H1 (cell line): ENCODE measurements at regions not wholly inside any gene's neighbourhood (a gene's known extent, or its start where the extent isn't known, plus 50 kb on each side); places are given as distances from the start of the nearest gene placed in this dataset.

ENCODE experiments used
- CTCF ChIA-PET: fragments of 300-600 bp; sonication (Branson Sonifier 250); formaldehyde crosslinking; loops from one replicate; lab custom pipeline; 2021; ENCODE audit not compliant: partially characterized antibody; lab: Charles Lee
- POLR2A ChIA-PET: fragments of 300-600 bp; sonication (Branson Sonifier 250); formaldehyde crosslinking; loops from one replicate; lab custom pipeline; 2021; ENCODE audit warnings: inconsistent platforms; ENCODE audit not compliant: partially characterized antibody; lab: Charles Lee
- DNase-seq, 2 experiments: peaks; one replicate each; pipeline versions ENCODE4 v3.0.0 to v3.0.0-alpha.2; 2010 to 2022; ENCODE audit warnings: low spot score in 2 of 2, low read depth in 1 of 2, mixed read lengths in 1 of 2
- FAIRE-seq: peaks from 2 replicates; lab custom pipeline; 2011; peaks lifted over from hg19 to GRCh38; lab: Jason Lieb, UNC
- H2AFZ ChIP-seq: 2 replicates; pipeline ENCODE4 v1.8.1; 2012; ENCODE audit warnings: low read length, inconsistent platforms
- H2AK5ac ChIP-seq: 2 replicates; pipeline ENCODE4 v1.6.1; 2013; ENCODE audit warnings: low read depth, low read length
- H2BK120ac ChIP-seq: replicated peaks from 2 replicates; pipeline ENCODE3; 2013; ENCODE audit warnings: low read depth, low read length, inconsistent platforms
- H2BK12ac ChIP-seq: 2 replicates; pipeline ENCODE4 v1.6.1; 2013; ENCODE audit warnings: low read depth, low read length
- H2BK15ac ChIP-seq: 2 replicates; pipeline ENCODE4 v1.6.1; 2013; ENCODE audit warnings: low read length
- H2BK20ac ChIP-seq: 2 replicates; pipeline ENCODE4 v1.6.1; 2013; ENCODE audit warnings: low read length
- H2BK5ac ChIP-seq: 2 replicates; pipeline ENCODE4 v1.6.1; 2013; ENCODE audit warnings: low read depth, low read length
- H3K14ac ChIP-seq: 2 replicates; pipeline ENCODE4 v1.6.1; 2013; ENCODE audit warnings: inconsistent platforms; ENCODE audit not compliant: insufficient read length
- H3K18ac ChIP-seq: 2 replicates; pipeline ENCODE4 v1.6.1; 2013; ENCODE audit warnings: low read length; ENCODE audit errors: extremely low read depth
- H3K23ac ChIP-seq: 2 replicates; pipeline ENCODE4 v1.6.1; 2013; ENCODE audit warnings: inconsistent platforms; ENCODE audit not compliant: insufficient read length
- H3K23me2 ChIP-seq: 2 replicates; pipeline ENCODE4 v1.6.1; 2013; ENCODE audit warnings: low read depth, low read length
- H3K27ac ChIP-seq: 2 replicates; pipeline ENCODE4 v1.6.1; 2011; ENCODE audit warnings: low read depth, low read length, inconsistent platforms
- H3K27me3 ChIP-seq, 4 experiments: replicated peaks in 1 of 4; 1 replicate in 1 of 4; 2 replicates in 3 of 4; pipeline versions ENCODE4 v1.6.1 to v1.8.1; 2011 to 2013; ENCODE audit warnings: low read length in 3 of 4, mild to moderate bottlenecking in 3 of 4, inconsistent platforms in 2 of 4, mixed read lengths in 2 of 4, moderate library complexity in 1 of 4; ENCODE audit not compliant: control insufficient read depth in 3 of 4, insufficient read depth in 3 of 4; ENCODE audit errors: extremely low read depth in 1 of 4
- H3K36me3 ChIP-seq, 4 experiments: 2 replicates each; pipeline versions ENCODE4 v1.6.1 to v1.8.1; 2011 to 2013; ENCODE audit warnings: mild to moderate bottlenecking in 4 of 4, low read length in 3 of 4, moderate library complexity in 2 of 4, control low read depth in 1 of 4, inconsistent platforms in 1 of 4; ENCODE audit not compliant: insufficient read depth in 4 of 4, control insufficient read depth in 2 of 4
- H3K4ac ChIP-seq: replicated peaks from 2 replicates; pipeline ENCODE3; 2013; ENCODE audit warnings: low read length, low read depth, mixed read lengths, inconsistent platforms; ENCODE audit not compliant: insufficient read length
- H3K4me1 ChIP-seq, 4 experiments: replicated peaks in 1 of 4; 1 replicate in 1 of 4; 2 replicates in 3 of 4; pipeline versions ENCODE4 v1.6.1 to v1.8.1; 2011 to 2013; ENCODE audit warnings: low read length in 3 of 4, inconsistent platforms in 2 of 4, mixed read lengths in 1 of 4; ENCODE audit not compliant: insufficient read depth in 4 of 4, control insufficient read depth in 3 of 4
- H3K4me2 ChIP-seq, 2 experiments: 2 replicates each; pipeline versions ENCODE4 v1.6.1 to v1.8.1; 2011 to 2013; ENCODE audit warnings: low read depth in 2 of 2, low read length in 2 of 2, control low read depth in 1 of 2, inconsistent platforms in 1 of 2, mild to moderate bottlenecking in 1 of 2; ENCODE audit not compliant: insufficient read depth in 1 of 2
- H3K4me3 ChIP-seq, 4 experiments: fragments of 200-600, 300-600 bp in 1 of 4; sonication (generic), shearing (Covaris generic), sonication (Bioruptor Twin) in 1 of 4; 2 replicates each; pipeline versions ENCODE4 v1.5.1 to v1.8.1; 2011 to 2016; ENCODE audit warnings: low read length in 4 of 4, low read depth in 3 of 4, control low read depth in 2 of 4, inconsistent platforms in 2 of 4, mild to moderate bottlenecking in 2 of 4, mixed read lengths in 1 of 4, moderate library complexity in 1 of 4; ENCODE audit not compliant: insufficient read depth in 2 of 4; ENCODE audit errors: extremely low read depth in 1 of 4
- H3K56ac ChIP-seq: replicated peaks from 2 replicates; pipeline ENCODE3; 2013; ENCODE audit warnings: low read depth, mild to moderate bottlenecking, mixed read lengths, low read length, inconsistent platforms; ENCODE audit not compliant: insufficient read length
- H3K79me1 ChIP-seq: 2 replicates; pipeline ENCODE4 v1.6.1; 2013; ENCODE audit warnings: low read depth, low read length, control low read depth
- H3K79me2 ChIP-seq, 2 experiments: 2 replicates each; pipeline versions ENCODE4 v1.6.1 to v1.8.1; 2012 to 2013; ENCODE audit warnings: low read length in 2 of 2, mild to moderate bottlenecking in 2 of 2, inconsistent platforms in 1 of 2; ENCODE audit not compliant: insufficient read depth in 2 of 2, control insufficient read depth in 1 of 2
- H3K9ac ChIP-seq, 4 experiments: replicated peaks in 1 of 4; 1 replicate in 1 of 4; 2 replicates in 3 of 4; pipeline versions ENCODE4 v1.6.1 to v1.8.1; 2011 to 2013; ENCODE audit warnings: low read depth in 3 of 4, low read length in 3 of 4, control low read depth in 2 of 4, mild to moderate bottlenecking in 2 of 4, moderate library complexity in 2 of 4, inconsistent platforms in 1 of 4; ENCODE audit errors: extremely low read depth in 1 of 4
- H3K9me3 ChIP-seq, 2 experiments: 2 replicates each; pipeline versions ENCODE4 v1.6.1 to v1.8.1; 2012 to 2013; ENCODE audit warnings: mild to moderate bottlenecking in 2 of 2, moderate library complexity in 2 of 2, control low read depth in 1 of 2, inconsistent platforms in 1 of 2, low read depth in 1 of 2, low read length in 1 of 2, mixed read lengths in 1 of 2; ENCODE audit not compliant: insufficient read depth in 2 of 2
- H4K20me1 ChIP-seq, 2 experiments: replicated peaks in 1 of 2; 2 replicates each; pipeline versions ENCODE3 to v1.8.1; 2011 to 2013; ENCODE audit warnings: inconsistent platforms in 2 of 2, low read length in 2 of 2, mild to moderate bottlenecking in 1 of 2; ENCODE audit not compliant: insufficient read depth in 2 of 2, control insufficient read depth in 1 of 2
- H4K5ac ChIP-seq: 2 replicates; pipeline ENCODE4 v1.6.1; 2013; ENCODE audit warnings: low read length, low read depth, mixed read lengths, inconsistent platforms; ENCODE audit not compliant: insufficient read length
- H4K8ac ChIP-seq: 2 replicates; pipeline ENCODE4 v1.8.0; 2013; ENCODE audit warnings: mild to moderate bottlenecking, moderate library complexity, low read length, inconsistent platforms; ENCODE audit not compliant: insufficient read depth; ENCODE audit errors: extremely low read depth
- H4K91ac ChIP-seq: replicated peaks from 2 replicates; pipeline ENCODE3; 2013; ENCODE audit warnings: low read length, mixed read lengths, inconsistent platforms; ENCODE audit not compliant: insufficient read length
- BCL11A ChIP-seq, 2 experiments: IDR thresholded peaks; one replicate each; pipeline ENCODE4 v1.6.1; 2011; ENCODE audit warnings: low read depth in 2 of 2, low read length in 2 of 2, mild to moderate bottlenecking in 2 of 2
- JUN ChIP-seq: IDR thresholded peaks from 2 replicates; pipeline ENCODE4 v1.6.1; 2011; ENCODE audit warnings: low read depth, mild to moderate bottlenecking, improper control_type of control experiment, low read length
- JUND ChIP-seq: IDR thresholded peaks from 2 replicates; pipeline ENCODE4 v1.6.1; 2011; ENCODE audit warnings: mild to moderate bottlenecking, improper control_type of control experiment, low read length
- NANOG ChIP-seq: IDR thresholded peaks from 2 replicates; pipeline ENCODE4 v1.6.1; 2011; ENCODE audit warnings: low read length, low read depth, mild to moderate bottlenecking, inconsistent platforms; ENCODE audit not compliant: insufficient read depth, poor library complexity, severe bottlenecking
- NRF1 ChIP-seq: IDR thresholded peaks from 2 replicates; pipeline ENCODE4 v1.6.1; 2011; ENCODE audit warnings: mild to moderate bottlenecking, low read depth, low read length, improper control_type of control experiment
- POU5F1 ChIP-seq: IDR thresholded peaks from 2 replicates; pipeline ENCODE4 v1.6.1; 2011; ENCODE audit warnings: low read depth, mild to moderate bottlenecking, low read length, moderate library complexity
- RFX5 ChIP-seq: IDR thresholded peaks from 2 replicates; pipeline ENCODE4 v1.6.1; 2011; ENCODE audit warnings: low read depth, low read length, improper control_type of control experiment, borderline replicate concordance
- RXRA ChIP-seq: IDR thresholded peaks from 2 replicates; pipeline ENCODE4 v1.6.1; 2011; ENCODE audit warnings: low read depth, mild to moderate bottlenecking, low read length, moderate library complexity; ENCODE audit not compliant: insufficient read depth
- SIN3A ChIP-seq, 2 experiments: IDR thresholded peaks in 1 of 2; conservative IDR thresholded peaks in 1 of 2; 2 replicates each; pipeline ENCODE4 v1.6.1; 2011 to 2012; ENCODE audit warnings: low read length in 2 of 2, improper control_type of control experiment in 1 of 2, low read depth in 1 of 2, mild to moderate bottlenecking in 1 of 2
- TAF1 ChIP-seq: IDR thresholded peaks from 2 replicates; pipeline ENCODE4 v1.6.1; 2011; ENCODE audit warnings: mild to moderate bottlenecking, low read depth, low read length
- WGBS, 2 experiments: shearing (Covaris generic) in 1 of 2; methylation state at CpG; one replicate each; pipeline versions ENCODE4 v1.1.6 to v1.1.7; 2013 to 2015; ENCODE audit warnings: low lambda C conversion rate in 2 of 2, mixed read lengths in 2 of 2, inconsistent platforms in 1 of 2, low coverage in 1 of 2, missing lambda C conversion rate in 1 of 2; ENCODE audit not compliant: insufficient replicate concordance in 2 of 2, insufficient coverage in 1 of 2, insufficient read length in 1 of 2; ENCODE audit errors: extremely low coverage in 1 of 2, missing lambda C conversion rate in 1 of 2; 5-methylcytosine and 5-hydroxymethylcytosine counted together
- TF ChIP-seq, protein P1 (sequence below): IDR thresholded peaks from 2 replicates; pipeline ENCODE4 v1.6.1; 2011; ENCODE audit warnings: low read depth, mild to moderate bottlenecking, low read length; ENCODE audit not compliant: insufficient read depth
- TF ChIP-seq, protein P2 (sequence below), 3 experiments: IDR thresholded peaks; 1 replicate in 2 of 3; 2 replicates in 1 of 3; pipeline versions ENCODE4 v1.5.1 to v1.6.1; 2011; ENCODE audit warnings: low read length in 3 of 3, mild to moderate bottlenecking in 3 of 3, inconsistent platforms in 2 of 3, low read depth in 1 of 3, moderate library complexity in 1 of 3; ENCODE audit not compliant: insufficient read depth in 1 of 3; ENCODE audit errors: control extremely low read depth in 1 of 3

DNA sequence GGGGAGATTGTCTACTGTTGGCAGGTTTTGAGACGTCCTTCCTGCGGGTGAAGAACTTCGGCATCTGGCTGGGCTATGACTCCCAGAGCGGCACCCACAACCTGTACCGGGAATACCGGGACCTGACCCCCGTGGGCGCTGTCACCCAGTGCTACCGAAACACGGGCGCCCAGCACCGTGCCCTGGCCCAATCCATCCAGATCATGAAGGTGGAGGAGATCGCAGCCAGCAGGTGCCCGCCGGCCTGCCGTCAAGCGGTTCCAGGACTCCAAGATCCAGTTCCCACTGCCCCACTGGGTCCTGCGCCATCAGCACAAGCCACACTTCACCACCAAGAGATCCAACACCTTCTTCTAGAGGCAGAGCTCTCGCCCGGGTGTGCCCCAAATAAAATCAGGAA lies 194.9 kb upstream of the EPHA6 start:
- H2BK12ac ChIP-seq = no peak overlapping the region
- no peak overlapping the region for H3K27ac ChIP-seq
- H3K27me3 ChIP-seq = no peaks in the 10 kb centered on the region
- H2BK20ac ChIP-seq = no peak overlapping the region
- no peak overlapping the region for H2AK5ac ChIP-seq
- no peak overlapping the region for H2AFZ ChIP-seq
- no peak overlapping the region for H2BK15ac ChIP-seq
- FAIRE-seq = no peak
- H4K8ac ChIP-seq = no peak overlapping the region
- peaks cover 2 to 5% of the 10 kb centered on the region in 2 experiments; a peak in 2 of 4 replicates for H3K9me3 ChIP-seq
- H3K4me1 ChIP-seq = no peaks in the 10 kb centered on the region
- no peaks in the 10 kb centered on the region for H3K79me2 ChIP-seq
- DNase-seq = no peak
- no peak overlapping the region for H3K14ac ChIP-seq
- no peak overlapping the region for H4K91ac ChIP-seq
- H4K5ac ChIP-seq = no peak overlapping the region
- no peak overlapping the region for H2BK120ac ChIP-seq
- no peak overlapping the region for H3K9ac ChIP-seq
- POLR2A ChIA-PET = no interaction called here
- CTCF ChIA-PET = no interaction called here
- H3K79me1 ChIP-seq = no peaks in the 10 kb centered on the region
- H3K4ac ChIP-seq = no peak overlapping the region
- H4K20me1 ChIP-seq = no peaks in the 10 kb centered on the region
- no peaks in the 10 kb centered on the region for H3K23me2 ChIP-seq
- H3K4me2 ChIP-seq = no peak overlapping the region
- no peak overlapping the region for H3K56ac ChIP-seq
- 92% methylated on average over 20 of the region's 20 CpGs; no CpG with 5 or more reads in 1 of the 2 experiments for WGBS, 2 experiments
- no peak overlapping the region for H3K18ac ChIP-seq
- no peaks in the 10 kb centered on the region for H3K36me3 ChIP-seq
- no peak overlapping the region for H3K4me3 ChIP-seq
- no peak overlapping the region for H3K23ac ChIP-seq
- no peak overlapping the region for H2BK5ac ChIP-seq
- TF ChIP-seq BCL11A (IDR thresholded peaks at IDR 0.05; ENCODE audit: low read depth in 2 of 2, low read length in 2 of 2) = no peak
- TF ChIP-seq POU5F1 = no peak
- TF ChIP-seq RFX5 = no peak
- no peak for TF ChIP-seq TAF1
- TF ChIP-seq, protein P1, sequence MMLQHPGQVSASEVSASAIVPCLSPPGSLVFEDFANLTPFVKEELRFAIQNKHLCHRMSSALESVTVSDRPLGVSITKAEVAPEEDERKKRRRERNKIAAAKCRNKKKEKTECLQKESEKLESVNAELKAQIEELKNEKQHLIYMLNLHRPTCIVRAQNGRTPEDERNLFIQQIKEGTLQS = no peak
- no peak for TF ChIP-seq SIN3A (conservative IDR thresholded peaks at IDR 0.05 in 1 of 2, IDR thresholded peaks at IDR 0.05 in 1 of 2; ENCODE audit: low read depth in 1 of 2, low read length in 2 of 2)
- TF ChIP-seq RXRA = no peak
- TF ChIP-seq, protein P2, sequence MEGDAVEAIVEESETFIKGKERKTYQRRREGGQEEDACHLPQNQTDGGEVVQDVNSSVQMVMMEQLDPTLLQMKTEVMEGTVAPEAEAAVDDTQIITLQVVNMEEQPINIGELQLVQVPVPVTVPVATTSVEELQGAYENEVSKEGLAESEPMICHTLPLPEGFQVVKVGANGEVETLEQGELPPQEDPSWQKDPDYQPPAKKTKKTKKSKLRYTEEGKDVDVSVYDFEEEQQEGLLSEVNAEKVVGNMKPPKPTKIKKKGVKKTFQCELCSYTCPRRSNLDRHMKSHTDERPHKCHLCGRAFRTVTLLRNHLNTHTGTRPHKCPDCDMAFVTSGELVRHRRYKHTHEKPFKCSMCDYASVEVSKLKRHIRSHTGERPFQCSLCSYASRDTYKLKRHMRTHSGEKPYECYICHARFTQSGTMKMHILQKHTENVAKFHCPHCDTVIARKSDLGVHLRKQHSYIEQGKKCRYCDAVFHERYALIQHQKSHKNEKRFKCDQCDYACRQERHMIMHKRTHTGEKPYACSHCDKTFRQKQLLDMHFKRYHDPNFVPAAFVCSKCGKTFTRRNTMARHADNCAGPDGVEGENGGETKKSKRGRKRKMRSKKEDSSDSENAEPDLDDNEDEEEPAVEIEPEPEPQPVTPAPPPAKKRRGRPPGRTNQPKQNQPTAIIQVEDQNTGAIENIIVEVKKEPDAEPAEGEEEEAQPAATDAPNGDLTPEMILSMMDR (IDR thresholded peaks at IDR 0.05; ENCODE audit: control extremely low read depth in 1 of 3, insufficient read depth in 1 of 3, low read depth in 1 of 3, low read length in 3 of 3) = no peak
- no peak for TF ChIP-seq JUND
- TF ChIP-seq NANOG = no peak
- TF ChIP-seq JUN = no peak
- no peak for TF ChIP-seq NRF1
